AG08396 (cell line): ENCODE measurements at regions not wholly inside any gene's neighbourhood (a gene's known extent, or its start where the extent isn't known, plus 50 kb on each side); places are given as distances from the start of the nearest gene placed in this dataset.

Experiments
- DNase-seq: peaks from one replicate; pipeline ENCODE4 v3.0.0; 2012; ENCODE audit warnings: low spot score, mixed read lengths

GRCh38 chr1:4137621-4138415 is 237.7 kb upstream of the C1orf174 start:
- DNase-seq: no peak

DNA sequence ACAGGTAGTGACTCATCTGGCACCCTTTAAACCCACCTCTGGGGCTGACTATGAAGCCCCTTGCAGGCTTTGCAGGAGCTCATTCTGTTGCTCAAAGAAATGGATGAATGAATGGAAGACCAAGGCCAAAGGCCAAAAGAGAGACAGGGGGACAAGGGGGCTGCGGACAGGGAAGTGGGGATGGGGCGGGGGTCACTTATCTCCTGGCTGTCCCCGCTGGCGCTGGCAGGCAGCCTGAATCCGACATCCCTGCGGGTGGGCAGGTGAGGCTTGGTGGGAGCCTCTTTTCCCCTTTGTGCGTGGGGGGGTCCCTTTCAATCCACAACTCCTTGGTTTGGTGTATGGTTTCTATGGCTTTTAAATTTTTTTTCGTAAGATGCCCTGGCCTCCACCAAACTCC is 239.6 kb upstream of the C1orf174 start:
- DNase-seq: no peak

- no peak for DNase-seq
These were observed 240.2 kb upstream of the C1orf174 start for GRCh38 chr1:4140241-4140640.

GRCh38 chr1:4140821-4141220 is 240.7 kb upstream of the C1orf174 start:
- DNase-seq: no peak

DNA sequence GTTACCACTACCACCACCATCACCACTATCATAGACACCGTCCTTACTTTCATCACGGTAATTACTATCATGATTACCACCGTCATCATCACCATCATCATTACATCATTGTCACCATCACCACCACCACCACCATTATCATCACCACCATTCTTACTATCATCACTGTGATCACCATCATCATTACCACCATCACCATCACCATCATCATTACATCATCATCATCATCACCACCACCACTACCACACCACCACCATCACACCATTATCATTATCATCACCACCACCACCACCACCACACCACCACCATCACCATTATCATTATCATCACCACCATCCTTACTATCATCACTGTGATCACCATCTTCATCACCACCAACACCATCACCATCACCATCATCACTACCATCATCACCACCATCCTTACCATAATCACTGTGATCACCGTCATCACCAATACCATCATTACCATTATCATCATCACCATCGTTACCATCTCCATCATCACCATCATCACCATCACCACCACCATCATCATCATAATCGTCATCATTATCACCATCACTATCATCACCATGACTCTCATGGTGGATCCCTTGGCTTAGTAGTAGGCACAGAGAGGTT is 244.4 kb upstream of the C1orf174 start:
- DNase-seq: no peak

GRCh38 chr1:4146101-4146500 is 246.0 kb upstream of the C1orf174 start:
- DNase-seq: no peak

DNA sequence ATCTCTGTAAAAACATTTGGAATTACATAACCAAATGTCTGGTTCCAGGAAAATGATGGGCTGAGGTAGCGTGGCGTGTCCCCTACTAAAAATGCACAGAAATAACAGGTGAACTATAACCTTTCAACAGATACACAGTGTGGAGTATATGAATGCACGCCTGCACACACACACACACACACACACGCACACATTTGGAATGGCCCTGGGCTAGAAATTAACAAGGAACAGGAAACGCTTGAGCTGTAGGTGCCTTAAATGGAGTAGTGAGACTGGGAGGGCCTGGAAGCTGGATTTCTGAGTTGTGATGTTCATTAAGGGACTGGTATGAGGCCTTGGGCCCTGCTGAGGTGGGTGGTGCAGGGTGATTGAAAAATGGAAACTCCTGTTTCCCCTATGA is 246.5 kb upstream of the C1orf174 start:
- no peak for DNase-seq

GRCh38 chr1:4147509-4147908 is 247.4 kb upstream of the C1orf174 start:
- no peak for DNase-seq

- no peak for DNase-seq
These were observed 249.2 kb upstream of the C1orf174 start for GRCh38 chr1:4149281-4149680.

DNA sequence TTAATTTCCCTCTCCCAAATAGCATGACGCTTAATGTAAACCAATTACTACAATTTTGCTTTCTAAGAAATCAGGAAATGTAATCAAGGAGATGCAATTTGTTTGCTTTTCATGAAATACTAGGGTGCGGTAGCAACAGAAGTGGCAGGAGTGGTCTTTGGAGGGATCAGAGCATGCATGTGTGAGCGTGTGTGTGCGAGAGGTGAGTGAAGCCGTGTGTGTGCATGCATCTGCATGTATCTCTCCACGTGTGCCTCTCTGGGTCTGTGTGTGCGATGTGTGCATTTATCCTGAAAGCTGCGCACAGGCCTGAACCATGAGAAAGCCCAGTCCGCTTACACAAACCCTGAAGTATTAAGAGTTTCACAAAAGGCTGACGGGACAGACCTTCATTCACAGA is 249.8 kb upstream of the C1orf174 start:
- no peak for DNase-seq

GRCh38 chr1:4150262-4150661 is 250.2 kb upstream of the C1orf174 start:
- DNase-seq: no peak

DNA sequence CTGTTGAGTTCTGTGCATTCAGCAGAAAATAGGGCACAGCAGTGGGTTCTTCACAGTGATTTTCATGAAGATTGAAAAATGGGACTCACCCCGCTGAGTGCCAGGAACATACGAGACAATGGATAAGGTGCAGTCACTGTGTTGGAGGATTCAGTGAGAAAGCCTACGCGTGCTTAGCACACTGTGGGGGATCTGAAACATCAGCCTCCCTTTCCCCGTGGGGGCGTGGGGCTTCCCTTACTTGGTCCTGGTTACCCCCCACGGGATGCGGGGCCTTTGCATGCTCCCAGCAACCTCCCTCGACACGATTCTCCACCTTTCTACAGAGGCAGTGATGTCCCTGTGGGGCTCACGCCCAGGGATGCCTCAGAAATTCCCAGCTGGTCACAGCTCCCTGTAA is 252.2 kb upstream of the C1orf174 start:
- DNase-seq: no peak

DNA sequence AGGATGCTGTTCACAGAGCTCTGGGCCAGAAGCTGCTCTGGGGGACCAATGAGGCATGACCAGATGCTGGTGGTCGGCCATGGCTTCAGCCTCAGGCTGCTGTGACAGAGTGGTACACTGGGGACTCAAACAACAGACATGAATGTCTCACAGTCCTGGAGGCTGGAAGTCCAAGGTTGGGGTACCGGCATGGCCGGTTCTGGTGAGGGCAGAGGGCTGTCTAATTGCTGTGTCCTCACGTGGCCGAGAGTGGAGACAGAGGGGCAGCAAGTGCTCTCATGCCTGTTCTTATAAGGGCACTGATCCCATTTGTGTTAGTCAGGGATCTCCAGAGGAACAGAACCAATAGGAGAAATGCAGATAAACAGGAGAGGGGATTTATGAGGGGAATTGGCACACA is 253.5 kb upstream of the C1orf174 start:
- no peak for DNase-seq

- DNase-seq: no peak
These were observed 256.3 kb upstream of the C1orf174 start for GRCh38 chr1:4156241-4156973.

GRCh38 chr1:4160181-4160580 is 260.1 kb upstream of the C1orf174 start:
- DNase-seq: no peak

DNA sequence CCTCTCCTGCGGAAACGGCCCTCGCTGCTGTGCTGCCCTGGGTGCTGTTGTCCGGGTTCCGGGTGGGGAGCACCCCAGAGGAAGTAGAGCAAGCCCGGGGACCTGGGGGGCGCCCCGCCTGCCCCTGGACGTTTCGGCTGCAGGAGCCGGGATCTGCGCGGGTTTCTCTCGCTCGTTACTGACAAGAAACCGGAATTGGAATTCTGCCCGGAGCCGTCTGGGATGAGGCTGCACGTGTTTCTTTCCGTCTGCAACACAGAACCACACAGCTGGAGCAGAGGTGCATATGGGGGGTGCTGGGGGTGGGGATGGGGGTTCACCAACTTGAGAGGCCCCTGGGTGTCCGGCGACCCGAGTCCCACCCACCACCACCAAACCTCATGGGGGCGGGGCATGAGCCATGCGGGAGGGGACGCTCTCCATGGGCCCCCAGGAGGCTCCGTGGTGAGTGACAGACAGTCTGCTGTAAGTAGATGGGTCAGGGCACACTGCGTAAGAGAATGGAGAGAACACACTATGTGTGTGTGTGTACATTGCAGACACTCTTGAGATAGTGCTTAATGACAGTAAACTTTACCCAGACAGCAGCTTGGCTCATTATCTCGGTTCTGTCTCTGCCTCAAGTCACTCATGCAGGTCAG is 261.4 kb upstream of the C1orf174 start:
- DNase-seq: no peak

DNA sequence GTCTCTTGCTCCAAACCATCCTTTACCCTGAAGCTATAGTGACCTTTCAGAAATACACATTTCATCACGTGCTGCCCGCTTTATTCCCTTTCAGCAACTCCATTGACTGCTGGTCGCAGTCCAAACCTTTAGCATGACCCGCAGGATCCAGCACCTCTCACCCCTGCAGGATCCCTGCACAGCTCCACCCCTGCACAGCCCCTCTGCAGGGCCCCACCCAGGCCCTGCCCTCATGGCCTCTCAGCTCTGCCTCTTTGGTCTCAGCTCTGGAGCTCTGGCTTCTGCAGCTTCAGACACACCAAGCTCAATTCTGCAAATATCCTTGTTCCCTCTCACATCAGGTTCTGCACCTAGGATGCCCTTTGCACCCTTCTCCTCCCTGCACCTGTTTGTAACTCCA is 264.9 kb upstream of the C1orf174 start:
- DNase-seq: no peak

DNA sequence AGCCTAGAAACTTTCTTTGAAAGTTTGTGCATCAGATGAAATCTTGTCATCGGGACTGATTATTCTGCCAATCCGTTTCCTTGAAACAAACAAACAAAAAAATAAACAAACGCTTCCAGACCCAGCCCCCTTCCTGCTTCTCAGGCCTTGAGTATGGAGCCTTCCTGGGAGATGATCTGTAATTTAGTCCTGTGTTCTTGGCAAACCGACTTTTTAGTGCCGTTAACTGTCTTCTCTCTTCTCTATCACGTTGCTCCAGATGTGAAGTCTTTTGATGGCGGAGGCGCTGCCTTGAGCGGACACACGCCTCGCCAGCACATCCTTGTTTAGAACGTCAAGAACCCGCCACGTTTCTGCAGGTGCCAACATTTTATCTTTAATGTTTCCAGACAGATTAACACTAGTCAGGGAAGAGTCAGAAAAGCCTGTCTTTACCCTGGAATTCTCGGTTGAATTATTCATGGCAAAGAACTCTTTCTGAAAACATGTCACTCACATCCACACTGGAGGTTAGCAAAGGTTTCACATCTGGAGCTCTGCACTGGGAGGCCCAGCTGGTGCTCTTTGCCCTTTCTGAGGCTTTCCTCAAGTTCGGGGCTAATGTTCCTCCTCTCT is 265.7 kb upstream of the C1orf174 start:
- DNase-seq: no peak

- DNase-seq: no peak
These were observed 266.6 kb upstream of the C1orf174 start for GRCh38 chr1:4166713-4167112.

DNA sequence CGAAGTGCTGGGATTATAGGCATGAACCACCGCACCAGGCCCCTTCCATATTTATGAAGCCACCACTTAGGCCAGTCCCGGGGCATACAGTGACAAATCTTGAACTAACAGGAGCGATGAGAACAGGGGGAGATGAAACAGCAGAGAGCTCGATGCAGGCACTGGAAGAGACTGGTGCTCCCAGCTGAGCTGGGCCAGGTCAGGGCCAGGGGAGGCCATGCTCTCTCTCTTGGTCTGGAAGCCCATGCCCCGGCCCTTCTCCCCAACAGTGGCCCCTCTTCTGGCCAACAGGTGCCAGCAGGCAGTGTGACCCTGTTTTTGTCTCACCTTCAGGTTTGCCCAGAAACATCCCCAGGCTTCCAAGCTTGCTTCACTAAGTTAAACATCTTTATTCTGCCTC is 269.9 kb upstream of the C1orf174 start:
- DNase-seq: no peak

GRCh38 chr1:4170548-4171340 is 270.7 kb upstream of the C1orf174 start:
- no peak for DNase-seq
